AG09309 (cell line): ENCODE measurements at regions not wholly inside any gene's neighbourhood (a gene's known extent, or its start where the extent isn't known, plus 50 kb on each side); places are given as distances from the start of the nearest gene placed in this dataset.
A peak's percentile ranks its signal among the peaks of the same experiment; 100 is the strongest.

Experiments
- DNase-seq: peaks from one replicate; pipeline ENCODE4 v3.0.0-alpha.2; 2010; ENCODE audit warnings: low read depth
- H3K4me3 ChIP-seq: 2 replicates; pipeline ENCODE4 v1.5.1; 2011; ENCODE audit warnings: mild to moderate bottlenecking, low read depth, low read length, moderate library complexity; ENCODE audit not compliant: control insufficient read depth
- TF ChIP-seq, protein P1 (sequence below): IDR thresholded peaks from 2 replicates; pipeline ENCODE4 v1.5.1; 2011; ENCODE audit warnings: mild to moderate bottlenecking, low read depth, low read length, inconsistent platforms; ENCODE audit not compliant: insufficient read depth, control insufficient read depth; ENCODE audit errors: missing control alignments

DNA sequence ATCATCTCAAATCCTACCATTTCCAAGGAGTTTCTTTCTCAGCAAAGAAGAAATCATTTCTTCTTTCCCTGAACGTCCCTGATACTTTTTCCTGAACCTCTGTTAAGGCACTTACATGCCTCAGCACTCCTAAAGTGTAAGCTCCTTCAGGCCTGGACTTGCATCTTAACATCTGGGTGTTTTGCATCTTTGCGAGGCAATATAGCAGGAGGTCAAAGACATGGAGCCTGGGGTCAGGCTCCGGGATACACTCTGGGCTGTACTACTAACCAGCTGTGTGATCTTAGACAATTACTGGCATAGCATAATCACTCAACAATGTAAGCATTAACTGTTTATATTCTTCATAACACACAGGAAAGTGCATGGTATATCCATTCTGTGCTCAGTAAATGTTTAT is 275.5 kb upstream of the BOD1L1 start:
- DNase-seq: no peak
- no peak overlapping the region for H3K4me3 ChIP-seq
- TF ChIP-seq, protein P1, sequence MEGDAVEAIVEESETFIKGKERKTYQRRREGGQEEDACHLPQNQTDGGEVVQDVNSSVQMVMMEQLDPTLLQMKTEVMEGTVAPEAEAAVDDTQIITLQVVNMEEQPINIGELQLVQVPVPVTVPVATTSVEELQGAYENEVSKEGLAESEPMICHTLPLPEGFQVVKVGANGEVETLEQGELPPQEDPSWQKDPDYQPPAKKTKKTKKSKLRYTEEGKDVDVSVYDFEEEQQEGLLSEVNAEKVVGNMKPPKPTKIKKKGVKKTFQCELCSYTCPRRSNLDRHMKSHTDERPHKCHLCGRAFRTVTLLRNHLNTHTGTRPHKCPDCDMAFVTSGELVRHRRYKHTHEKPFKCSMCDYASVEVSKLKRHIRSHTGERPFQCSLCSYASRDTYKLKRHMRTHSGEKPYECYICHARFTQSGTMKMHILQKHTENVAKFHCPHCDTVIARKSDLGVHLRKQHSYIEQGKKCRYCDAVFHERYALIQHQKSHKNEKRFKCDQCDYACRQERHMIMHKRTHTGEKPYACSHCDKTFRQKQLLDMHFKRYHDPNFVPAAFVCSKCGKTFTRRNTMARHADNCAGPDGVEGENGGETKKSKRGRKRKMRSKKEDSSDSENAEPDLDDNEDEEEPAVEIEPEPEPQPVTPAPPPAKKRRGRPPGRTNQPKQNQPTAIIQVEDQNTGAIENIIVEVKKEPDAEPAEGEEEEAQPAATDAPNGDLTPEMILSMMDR: no peak

DNA sequence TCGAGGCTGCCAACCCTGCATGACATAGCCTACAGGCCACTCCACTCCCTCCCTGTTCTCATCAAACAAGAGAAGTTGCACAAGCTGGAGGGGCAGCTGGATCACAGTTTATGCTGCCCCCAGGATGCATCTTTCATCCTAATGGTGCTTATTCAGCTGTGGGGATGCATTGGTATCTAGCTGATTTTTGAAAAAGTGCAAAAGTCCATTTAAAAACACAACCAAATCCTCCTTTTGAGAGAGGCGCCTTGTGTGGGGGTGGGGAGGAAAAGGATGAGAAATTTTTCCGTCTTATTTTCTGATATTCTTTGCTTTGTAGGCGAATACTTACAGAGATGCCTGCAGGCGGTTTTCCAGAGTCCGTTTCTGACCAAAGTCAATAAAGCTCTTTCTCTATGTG is 276.4 kb upstream of the BOD1L1 start:
- DNase-seq: no peak
- H3K4me3 ChIP-seq: no peak overlapping the region
- TF ChIP-seq, protein P1: no peak

DNA sequence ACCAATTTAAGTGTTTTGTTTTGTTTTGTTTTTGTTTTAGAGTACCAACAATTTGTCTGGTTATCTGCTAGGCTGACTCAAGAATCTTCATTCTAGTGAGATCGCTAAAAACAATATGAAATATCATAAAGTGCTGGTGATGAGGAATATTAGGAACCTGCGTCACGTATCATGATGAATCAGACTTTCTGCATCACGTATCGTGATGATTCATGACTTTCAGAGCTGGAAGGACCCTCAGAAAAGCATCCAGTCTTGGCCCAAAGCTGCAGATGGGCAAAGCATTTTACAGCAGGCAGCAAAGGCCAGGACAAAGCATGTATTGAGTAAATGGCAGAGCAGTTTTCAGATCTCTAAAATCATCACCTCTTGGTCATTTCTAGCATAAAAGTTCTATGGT is 278.0 kb upstream of the BOD1L1 start:
- H3K4me3 ChIP-seq: no peak overlapping the region
- DNase-seq: no peak
- TF ChIP-seq, protein P1: no peak

DNA sequence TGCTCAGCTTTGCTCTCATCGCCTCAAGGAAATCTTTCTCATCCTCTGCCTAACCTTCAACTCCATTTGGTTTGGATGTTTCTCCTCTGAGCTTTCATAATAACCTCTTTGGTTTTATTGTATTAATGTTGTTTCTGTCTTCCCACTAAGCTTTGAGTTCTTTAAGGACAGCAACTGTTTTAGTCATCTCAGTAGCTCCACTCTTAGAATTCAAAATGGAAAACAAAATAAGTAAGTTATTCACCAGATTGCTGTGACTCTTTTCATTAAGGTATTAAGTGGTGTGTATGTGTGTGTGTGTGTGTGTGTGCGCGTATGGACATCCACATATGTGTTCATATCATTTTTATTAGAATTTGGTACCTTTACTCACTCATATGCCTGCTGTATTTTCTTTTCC is 279.2 kb upstream of the BOD1L1 start:
- H3K4me3 ChIP-seq: no peak overlapping the region
- TF ChIP-seq, protein P1: no peak
- DNase-seq: no peak

DNA sequence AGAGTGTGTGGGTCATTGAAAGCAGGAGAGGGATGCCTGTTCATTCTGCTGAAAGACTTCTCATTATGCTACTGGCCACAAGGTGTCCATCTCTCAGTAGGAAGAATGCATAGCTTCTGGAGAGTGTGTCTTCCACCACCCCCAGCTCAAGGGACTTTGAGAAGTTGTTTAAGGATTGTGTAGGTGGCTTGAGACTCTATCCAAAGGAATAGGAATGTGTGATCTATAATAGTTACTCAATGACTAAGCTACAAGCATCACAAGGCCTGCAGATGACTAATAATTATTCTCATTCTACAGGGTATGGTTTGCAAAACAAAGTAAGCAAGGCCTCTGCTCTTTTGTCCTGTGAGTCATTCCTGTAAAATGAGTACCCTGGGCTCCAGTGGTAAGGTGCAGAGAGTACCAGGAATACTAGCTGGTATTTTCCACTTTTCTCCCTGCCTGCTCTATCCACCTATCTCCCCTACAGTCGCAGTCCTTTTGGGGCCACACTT is 279.8 kb upstream of the BOD1L1 start:
- peak; percentile 95 for DNase-seq
- TF ChIP-seq, protein P1: peak; percentile 58
- no peak overlapping the region for H3K4me3 ChIP-seq

DNA sequence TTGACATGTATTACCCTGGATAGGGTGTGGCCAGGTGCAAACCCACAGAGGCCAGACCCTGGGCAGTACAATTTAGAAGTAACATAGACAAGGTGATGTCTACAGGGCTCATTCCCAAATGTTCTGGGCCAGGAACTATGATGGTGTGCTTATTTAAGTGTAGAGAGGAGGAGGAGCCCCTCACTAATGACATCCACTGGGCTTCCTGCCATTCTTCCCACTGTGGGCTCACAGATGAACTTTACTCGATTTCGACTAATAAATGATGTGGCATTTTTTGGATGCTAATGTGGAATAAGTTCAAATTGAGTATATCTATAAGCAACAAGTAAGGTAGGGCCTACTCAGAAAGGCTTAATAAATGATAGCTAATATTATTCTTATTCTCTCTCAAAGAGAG is 280.9 kb upstream of the BOD1L1 start:
- H3K4me3 ChIP-seq: no peak overlapping the region
- TF ChIP-seq, protein P1: no peak
- no peak for DNase-seq

DNA sequence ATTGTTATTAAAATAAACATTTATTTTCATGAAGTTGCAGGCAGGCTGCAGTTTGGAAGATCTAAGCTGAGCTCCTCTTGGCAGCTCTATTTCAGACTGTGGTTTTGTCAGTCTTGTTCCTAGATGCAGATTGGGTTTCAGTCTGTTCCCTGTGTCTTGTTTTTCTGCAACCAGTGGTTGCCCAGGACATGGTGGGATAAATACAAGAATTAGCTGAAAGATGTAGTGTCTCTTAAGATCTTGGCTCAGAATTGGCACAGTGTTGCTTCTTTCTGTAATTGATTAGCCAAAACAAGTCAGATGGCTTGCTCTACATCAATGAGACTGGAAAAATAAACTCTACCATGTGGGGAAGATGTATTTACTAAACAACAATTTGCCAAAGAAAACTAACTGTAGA is 283.0 kb upstream of the BOD1L1 start:
- no peak overlapping the region for H3K4me3 ChIP-seq
- no peak for DNase-seq
- TF ChIP-seq, protein P1: no peak
